GM23248 (cell line): ENCODE measurements at regions not wholly inside any gene's neighbourhood (a gene's known extent, or its start where the extent isn't known, plus 50 kb on each side); places are given as distances from the start of the nearest gene placed in this dataset.

Experiments
- DNase-seq: peaks from one replicate; pipeline ENCODE4 v3.0.0-alpha.2; 2015
- H2AFZ ChIP-seq: fragments of 200-600 bp; sonication (generic); 2 replicates; pipeline ENCODE4 v1.6.1; 2016; ENCODE audit warnings: antibody characterized with exemption
- H3F3A ChIP-seq: fragments of 200-600 bp; sonication (generic); 2 replicates; pipeline ENCODE4 v1.6.1; 2016; ENCODE audit warnings: mild to moderate bottlenecking, antibody characterized with exemption, mixed run types; ENCODE audit not compliant: insufficient read depth
- H3K27ac ChIP-seq: fragments of 200-600 bp; sonication (generic); 2 replicates; pipeline ENCODE4 v1.5.1; 2016; ENCODE audit warnings: mild to moderate bottlenecking
- H3K27me3 ChIP-seq: fragments of 200-600 bp; sonication (generic); replicated peaks from 2 replicates; pipeline ENCODE4 v1.6.1; 2016; ENCODE audit warnings: mild to moderate bottlenecking; ENCODE audit not compliant: insufficient read depth
- H3K36me3 ChIP-seq: fragments of 200-600 bp; sonication (generic); 2 replicates; pipeline ENCODE4 v1.6.1; 2016; ENCODE audit warnings: low read depth, mild to moderate bottlenecking
- H3K4me1 ChIP-seq: fragments of 200-600 bp; sonication (generic); 2 replicates; pipeline ENCODE4 v1.6.1; 2016; ENCODE audit warnings: mild to moderate bottlenecking; ENCODE audit not compliant: insufficient read depth
- H3K4me2 ChIP-seq: fragments of 200-600 bp; sonication (generic); one replicate; pipeline ENCODE4 v1.6.1; 2016; ENCODE audit warnings: mild to moderate bottlenecking; ENCODE audit not compliant: unreplicated experiment
- H3K4me3 ChIP-seq: fragments of 200-600 bp; sonication (generic); 2 replicates; pipeline ENCODE4 v1.5.1; 2016; ENCODE audit warnings: mild to moderate bottlenecking
- H3K79me2 ChIP-seq: fragments of 200-600 bp; sonication (generic); 2 replicates; pipeline ENCODE4 v1.6.1; 2016; ENCODE audit warnings: mild to moderate bottlenecking; ENCODE audit not compliant: insufficient read depth
- H3K9ac ChIP-seq: fragments of 200-600 bp; sonication (generic); 2 replicates; pipeline ENCODE4 v1.6.1; 2016; ENCODE audit warnings: mild to moderate bottlenecking
- H3K9me2 ChIP-seq: fragments of 200-600 bp; sonication (generic); 2 replicates; pipeline ENCODE4 v1.6.1; 2016; ENCODE audit warnings: mixed run types, mild to moderate bottlenecking, moderate library complexity; ENCODE audit not compliant: insufficient read depth
- H3K9me3 ChIP-seq: fragments of 200-600 bp; sonication (generic); one replicate; pipeline ENCODE4 v1.6.1; 2017; ENCODE audit warnings: low read depth
- H4K20me1 ChIP-seq: fragments of 200-600 bp; sonication (generic); 2 replicates; pipeline ENCODE4 v1.6.0; 2016; ENCODE audit not compliant: insufficient read depth
- EZH2 ChIP-seq: fragments of 200-600 bp; sonication (generic); IDR thresholded peaks from 2 replicates; pipeline ENCODE4 v1.6.1; 2018; ENCODE audit warnings: antibody characterized with exemption, mild to moderate bottlenecking; ENCODE audit not compliant: insufficient read depth, poor library complexity, severe bottlenecking
- EZH2phosphoT487 ChIP-seq: fragments of 200-600 bp; sonication (generic); IDR thresholded peaks from 2 replicates; pipeline ENCODE4 v1.6.1; 2018; ENCODE audit warnings: antibody characterized with exemption, moderate library complexity, mild to moderate bottlenecking, low read depth; ENCODE audit not compliant: insufficient read depth
- WGBS, 2 experiments: methylation state at CpG; one replicate each; pipeline ENCODE4 v1.1.6; 2015 to 2017; ENCODE audit warnings: low lambda C conversion rate in 2 of 2, low coverage in 1 of 2; ENCODE audit errors: missing lambda C conversion rate in 2 of 2; 5-methylcytosine and 5-hydroxymethylcytosine counted together
- in situ Hi-C: fragments of 300-500 bp; cut with MboI; formaldehyde crosslinking; loops from 2 replicates; pipeline ENCODE4 v1.15.0; 2020

- no peak for DNase-seq
- H2AFZ ChIP-seq: no peak overlapping the region
- no peaks in the 10 kb centered on the region for H3K9me3 ChIP-seq
- in situ Hi-C loops: loop anchor here (10.0 kb wide), 1 partner anchor 58 kb away; no protein-coding TSS in a partner anchor
- H3K4me3 ChIP-seq: no peak overlapping the region
- no peak overlapping the region for H3K27ac ChIP-seq
- 55 to 57% methylated on average over 19 of the region's 19 CpGs for WGBS, 2 experiments
- TF ChIP-seq EZH2 (no peak), EZH2phosphoT487 (no peak)
- no peaks in the 10 kb centered on the region for H3K79me2 ChIP-seq
- no peaks in the 10 kb centered on the region for H3K36me3 ChIP-seq
- H3K27me3 ChIP-seq: no peaks in the 10 kb centered on the region
- H3K4me1 ChIP-seq: no peaks in the 10 kb centered on the region
- no peak overlapping the region for H3K9ac ChIP-seq
- H3F3A ChIP-seq: no peaks in the 10 kb centered on the region
- H3K4me2 ChIP-seq: no peak overlapping the region
- H4K20me1 ChIP-seq: no peaks in the 10 kb centered on the region
- no peaks in the 10 kb centered on the region for H3K9me2 ChIP-seq
Measured at GRCh38 chr13:111546921-111547675, 226.7 kb downstream of the TEX29 start.

- Histone ChIP-seq H3K27ac (no peak overlapping the region), H3K9me2 (no peaks in the 10 kb centered on the region), H3K36me3 (no peaks in the 10 kb centered on the region), H3F3A (no peaks in the 10 kb centered on the region), H3K4me2 (no peak overlapping the region), H3K79me2 (no peaks in the 10 kb centered on the region), H4K20me1 (no peaks in the 10 kb centered on the region), H3K4me3 (no peak overlapping the region), H3K9me3 (no peaks in the 10 kb centered on the region), H3K27me3 (no peaks in the 10 kb centered on the region), H3K9ac (no peak overlapping the region), H3K4me1 (no peaks in the 10 kb centered on the region), H2AFZ (no peak overlapping the region)
- DNase-seq: no peak
- WGBS, 2 experiments: 65% methylated on average over 38 to 40 of the region's 40 CpGs
- TF ChIP-seq EZH2 (no peak), EZH2phosphoT487 (no peak)
- in situ Hi-C loops: loop anchor here (10.0 kb wide), 1 partner anchor 57 kb away; no protein-coding TSS in a partner anchor
Measured at GRCh38 chr13:111547726-111548273, 227.4 kb downstream of the TEX29 start.

GRCh38 chr13:111548301-111548700, 227.9 kb downstream of the TEX29 start:
- no peaks in the 10 kb centered on the region for H3K9me2 ChIP-seq
- no peak overlapping the region for H3K4me3 ChIP-seq
- no peak overlapping the region for H3K27ac ChIP-seq
- H3K9me3 ChIP-seq: no peaks in the 10 kb centered on the region
- no peaks in the 10 kb centered on the region for H4K20me1 ChIP-seq
- no peak overlapping the region for H3K4me2 ChIP-seq
- no peaks in the 10 kb centered on the region for H3K27me3 ChIP-seq
- H3K4me1 ChIP-seq: no peaks in the 10 kb centered on the region
- H3F3A ChIP-seq: no peaks in the 10 kb centered on the region
- no peaks in the 10 kb centered on the region for H3K79me2 ChIP-seq
- H2AFZ ChIP-seq: no peak overlapping the region
- DNase-seq: no peak
- in situ Hi-C loops: loop anchor here (10.0 kb wide), 1 partner anchor 56 kb away; no protein-coding TSS in a partner anchor
- H3K9ac ChIP-seq: no peak overlapping the region
- WGBS, 2 experiments: 59% methylated on average over 25 of the region's 25 CpGs
- TF ChIP-seq EZH2phosphoT487: no peak
- no peak for TF ChIP-seq EZH2
- H3K36me3 ChIP-seq: no peaks in the 10 kb centered on the region

GRCh38 chr13:111548805-111549204, 228.4 kb downstream of the TEX29 start:
- no peak for DNase-seq
- no peaks in the 10 kb centered on the region for H3K9me3 ChIP-seq
- no peaks in the 10 kb centered on the region for H3K36me3 ChIP-seq
- no peaks in the 10 kb centered on the region for H3K9me2 ChIP-seq
- no peaks in the 10 kb centered on the region for H3K4me1 ChIP-seq
- H3K4me2 ChIP-seq: no peak overlapping the region
- H3K9ac ChIP-seq: no peak overlapping the region
- no peaks in the 10 kb centered on the region for H3K27me3 ChIP-seq
- 29 to 38% methylated on average over 10 of the region's 10 CpGs for WGBS, 2 experiments
- TF ChIP-seq EZH2 (no peak), EZH2phosphoT487 (no peak)
- no peaks in the 10 kb centered on the region for H3K79me2 ChIP-seq
- H3K4me3 ChIP-seq: no peak overlapping the region
- no peak overlapping the region for H2AFZ ChIP-seq
- H3F3A ChIP-seq: no peaks in the 10 kb centered on the region
- no peak overlapping the region for H3K27ac ChIP-seq
- in situ Hi-C loops: loop anchor here (10.0 kb wide), 1 partner anchor 56 kb away; no protein-coding TSS in a partner anchor
- H4K20me1 ChIP-seq: no peaks in the 10 kb centered on the region
